ENCODE measurements at regions not wholly inside any gene's neighbourhood (a gene's known extent, or its start where the extent isn't known, plus 50 kb on each side); places are given as distances from the start of the nearest gene placed in this dataset.

DNA sequence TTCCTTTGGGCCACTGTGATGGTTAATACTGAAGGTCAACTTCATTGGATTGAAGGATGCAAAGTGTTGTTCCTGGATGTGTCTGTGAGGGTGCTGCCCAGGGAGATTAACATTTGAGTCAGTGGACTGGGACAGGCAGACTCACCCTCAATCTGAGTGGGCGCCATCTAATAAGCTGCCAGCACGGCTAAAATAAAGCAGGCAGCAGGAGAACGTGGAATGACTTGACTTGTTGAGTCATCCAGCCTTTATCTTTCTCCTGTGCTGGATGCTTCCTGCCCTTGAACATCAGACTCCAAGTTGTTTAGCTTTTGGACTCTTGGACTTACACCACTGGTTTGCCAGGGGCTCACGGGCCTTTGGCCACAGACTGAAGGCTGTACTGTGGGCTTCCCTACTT is 1046.9 kb downstream of the TYW1 start:
- TF ChIP-seq POLR2AphosphoS5 (IDR thresholded peaks at IDR 0.05) (no peak), CTCF (IDR thresholded peaks at IDR 0.05) (no peak), POLR2A (IDR thresholded peaks at IDR 0.05; ENCODE audit: low read depth) (no peak), EP300 (IDR thresholded peaks at IDR 0.05) (no peak)

All from esophagus muscularis mucosa (tissue), 4 donors.